ENCODE measurements at regions not wholly inside any gene's neighbourhood (a gene's known extent, or its start where the extent isn't known, plus 50 kb on each side); places are given as distances from the start of the nearest gene placed in this dataset.
A peak's percentile ranks its signal among the peaks of the same experiment; 100 is the strongest.

DNA sequence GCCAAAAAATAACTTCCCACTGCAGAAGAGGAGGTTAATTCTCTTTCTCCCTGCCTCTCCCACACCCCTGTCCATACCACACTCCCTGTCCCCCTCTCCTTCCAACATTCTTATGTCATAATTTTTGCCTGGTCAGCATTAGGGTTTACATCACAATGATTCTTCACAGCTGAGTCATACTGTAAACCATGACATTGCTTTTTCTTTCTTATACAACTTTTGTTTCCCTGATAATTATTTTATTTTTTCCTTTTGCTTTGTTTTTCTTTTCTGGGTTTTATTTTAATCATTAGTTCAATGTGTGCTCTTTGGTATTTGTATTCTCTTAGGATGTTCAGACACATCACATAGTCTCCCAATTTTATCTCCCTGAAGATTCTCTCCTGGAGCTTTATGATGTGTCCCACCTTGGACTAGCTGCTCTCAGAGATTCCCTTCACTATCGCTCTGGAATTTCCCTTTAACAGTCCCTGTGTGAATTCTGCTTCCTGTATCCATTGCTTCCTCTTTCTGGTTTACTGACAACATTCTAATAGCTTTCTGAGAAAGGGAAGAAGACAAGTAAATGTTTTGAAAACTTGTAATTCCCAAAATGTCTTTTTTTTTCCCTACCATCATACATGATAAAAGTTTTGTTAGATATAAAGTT lies 70.7 kb downstream of the SOX2 start:
- H3K9me3 Mint-ChIP-seq (ENCODE audit: unreplicated experiment): no peaks in the 10 kb centered on the region
- peak overlapping the region; percentile 77 for H3K27ac Mint-ChIP-seq (ENCODE audit: unreplicated experiment)
- H3K4me3 Mint-ChIP-seq (ENCODE audit: unreplicated experiment): no peak overlapping the region
- DNase-seq (ENCODE audit: extremely low spot score, unreplicated experiment): no peak
- H3K27me3 Mint-ChIP-seq (ENCODE audit: unreplicated experiment): no peaks in the 10 kb centered on the region
- H3K4me1 Mint-ChIP-seq (ENCODE audit: unreplicated experiment): peaks cover 9% of the 10 kb centered on the region
- TF ChIP-seq, protein P1, sequence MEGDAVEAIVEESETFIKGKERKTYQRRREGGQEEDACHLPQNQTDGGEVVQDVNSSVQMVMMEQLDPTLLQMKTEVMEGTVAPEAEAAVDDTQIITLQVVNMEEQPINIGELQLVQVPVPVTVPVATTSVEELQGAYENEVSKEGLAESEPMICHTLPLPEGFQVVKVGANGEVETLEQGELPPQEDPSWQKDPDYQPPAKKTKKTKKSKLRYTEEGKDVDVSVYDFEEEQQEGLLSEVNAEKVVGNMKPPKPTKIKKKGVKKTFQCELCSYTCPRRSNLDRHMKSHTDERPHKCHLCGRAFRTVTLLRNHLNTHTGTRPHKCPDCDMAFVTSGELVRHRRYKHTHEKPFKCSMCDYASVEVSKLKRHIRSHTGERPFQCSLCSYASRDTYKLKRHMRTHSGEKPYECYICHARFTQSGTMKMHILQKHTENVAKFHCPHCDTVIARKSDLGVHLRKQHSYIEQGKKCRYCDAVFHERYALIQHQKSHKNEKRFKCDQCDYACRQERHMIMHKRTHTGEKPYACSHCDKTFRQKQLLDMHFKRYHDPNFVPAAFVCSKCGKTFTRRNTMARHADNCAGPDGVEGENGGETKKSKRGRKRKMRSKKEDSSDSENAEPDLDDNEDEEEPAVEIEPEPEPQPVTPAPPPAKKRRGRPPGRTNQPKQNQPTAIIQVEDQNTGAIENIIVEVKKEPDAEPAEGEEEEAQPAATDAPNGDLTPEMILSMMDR (IDR thresholded peaks at IDR 0.05): no peak
- H3K36me3 Mint-ChIP-seq (ENCODE audit: unreplicated experiment): no peaks in the 10 kb centered on the region

DNA sequence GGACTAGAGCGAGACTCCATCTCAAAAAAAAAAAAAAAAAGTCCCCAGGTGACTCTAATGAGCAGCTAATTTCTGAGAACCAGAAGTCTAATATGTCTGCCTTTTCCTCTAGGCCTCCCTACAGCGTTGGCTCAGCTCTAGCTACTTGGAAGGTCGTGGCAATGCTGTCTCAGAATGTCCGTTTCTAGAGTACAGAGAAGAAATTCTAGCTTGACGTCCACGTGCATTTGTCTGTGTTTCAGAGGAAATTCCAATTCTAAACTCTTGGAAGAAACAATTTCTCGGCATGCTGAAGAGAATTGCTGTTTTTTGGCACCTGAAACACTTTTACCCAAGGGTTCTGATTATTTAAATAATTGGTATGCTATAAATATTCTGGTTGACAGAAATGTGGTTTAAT lies 78.8 kb downstream of the SOX2 start:
- Mint-ChIP-seq H3K27me3 (ENCODE audit: unreplicated experiment) (no peaks in the 10 kb centered on the region), H3K4me1 (ENCODE audit: unreplicated experiment) (peaks cover 13% of the 10 kb centered on the region), H3K4me3 (ENCODE audit: unreplicated experiment) (no peak overlapping the region), H3K27ac (ENCODE audit: unreplicated experiment) (peak overlapping the region; percentile 32), H3K36me3 (ENCODE audit: unreplicated experiment) (no peaks in the 10 kb centered on the region), H3K9me3 (ENCODE audit: unreplicated experiment) (no peaks in the 10 kb centered on the region)
- no peak for DNase-seq (ENCODE audit: extremely low spot score, unreplicated experiment)
- TF ChIP-seq, protein P1 (IDR thresholded peaks at IDR 0.05): no peak

DNA sequence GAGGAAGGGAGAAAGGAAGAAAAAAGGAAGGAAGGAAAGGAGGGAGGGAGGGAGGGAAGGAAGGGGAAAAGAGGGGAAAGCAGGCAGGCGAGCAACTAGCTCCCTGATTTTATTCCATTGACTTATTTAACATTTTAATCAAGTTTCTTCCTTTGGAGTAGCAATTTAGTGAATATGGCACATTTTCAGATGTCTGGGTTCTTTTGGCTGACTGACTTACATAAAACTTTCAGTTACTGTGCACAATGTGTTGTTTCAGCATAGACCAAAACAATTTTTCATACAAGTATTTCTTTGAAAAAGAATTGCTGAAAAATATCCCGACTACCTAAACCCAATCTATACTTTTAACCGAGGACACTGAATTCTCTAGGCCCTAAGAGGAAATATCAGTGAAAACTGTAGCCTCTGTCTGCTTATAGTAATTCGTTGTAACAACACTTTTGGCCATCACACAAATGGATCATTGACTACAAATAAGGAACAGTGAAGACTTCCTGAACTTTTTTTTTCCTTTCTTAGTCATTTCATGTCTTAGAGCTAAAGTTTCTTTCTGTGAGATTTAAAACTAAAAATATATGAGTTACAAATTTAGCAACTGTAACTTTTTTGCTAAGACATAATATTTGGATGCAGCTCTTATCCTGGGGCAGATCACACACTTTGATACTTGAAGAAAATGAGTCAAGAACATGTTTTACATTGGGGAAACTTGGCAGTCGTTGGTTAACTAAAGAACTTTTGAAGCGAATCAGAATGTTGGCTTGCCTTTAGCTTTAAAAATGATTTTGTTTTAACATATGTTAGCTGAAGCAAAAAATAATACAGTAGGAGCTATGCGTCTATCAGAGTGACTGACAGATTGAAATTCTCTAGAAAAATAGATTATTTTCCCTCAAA lies 79.6 kb downstream of the SOX2 start:
- TF ChIP-seq, protein P1 (IDR thresholded peaks at IDR 0.05): no peak
- Mint-ChIP-seq H3K4me3 (ENCODE audit: unreplicated experiment) (no peak overlapping the region), H3K36me3 (ENCODE audit: unreplicated experiment) (no peaks in the 10 kb centered on the region), H3K9me3 (ENCODE audit: unreplicated experiment) (no peaks in the 10 kb centered on the region), H3K27ac (ENCODE audit: unreplicated experiment) (peak overlapping the region; percentile 32), H3K4me1 (ENCODE audit: unreplicated experiment) (peaks cover 13% of the 10 kb centered on the region), H3K27me3 (ENCODE audit: unreplicated experiment) (no peaks in the 10 kb centered on the region)
- DNase-seq (ENCODE audit: extremely low spot score, unreplicated experiment): no peak

DNA sequence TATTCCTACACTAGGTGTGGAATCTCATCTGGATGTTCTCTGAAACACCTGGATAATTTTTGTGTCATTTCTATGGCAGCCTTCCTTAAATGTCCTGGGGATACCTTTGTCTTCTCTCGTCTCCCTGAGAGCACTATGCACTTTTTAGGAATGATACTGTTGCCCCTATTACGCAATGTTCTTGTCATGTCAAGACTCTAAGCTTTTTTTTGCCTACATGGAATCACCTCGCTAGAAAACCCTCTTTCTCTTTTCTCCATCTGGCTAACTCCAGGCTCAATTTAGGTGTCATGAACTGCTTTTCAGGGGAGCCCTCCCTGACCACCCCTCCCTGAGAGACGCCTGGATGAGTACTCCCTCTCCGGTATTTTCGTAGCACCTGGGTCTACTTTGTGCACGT lies 81.3 kb downstream of the SOX2 start:
- H3K36me3 Mint-ChIP-seq (ENCODE audit: unreplicated experiment): no peaks in the 10 kb centered on the region
- H3K27me3 Mint-ChIP-seq (ENCODE audit: unreplicated experiment): peaks cover 5% of the 10 kb centered on the region
- no peak for DNase-seq (ENCODE audit: extremely low spot score, unreplicated experiment)
- no peaks in the 10 kb centered on the region for H3K9me3 Mint-ChIP-seq (ENCODE audit: unreplicated experiment)
- H3K4me1 Mint-ChIP-seq (ENCODE audit: unreplicated experiment): peaks cover 13% of the 10 kb centered on the region
- H3K4me3 Mint-ChIP-seq (ENCODE audit: unreplicated experiment): no peak overlapping the region
- H3K27ac Mint-ChIP-seq (ENCODE audit: unreplicated experiment): no peak overlapping the region
- TF ChIP-seq, protein P1 (IDR thresholded peaks at IDR 0.05): no peak

Measured in osteocyte (in vitro differentiated cells).